SK-N-SH (cell line): ENCODE measurements at regions not wholly inside any gene's neighbourhood (a gene's known extent, or its start where the extent isn't known, plus 50 kb on each side); places are given as distances from the start of the nearest gene placed in this dataset.

ENCODE experiments used
- CTCF ChIA-PET: fragments of 300-600, 350-600 bp; formaldehyde crosslinking; extraction: SDS; loops from one replicate; lab custom pipeline; 2021; lab: Yijun Ruan, JAX
- POLR2A ChIA-PET: fragments of 350-600 bp; sonication (Branson Sonifier 250); formaldehyde crosslinking; extraction: SDS; loops from one replicate; lab custom pipeline; 2020; ENCODE audit warnings: antibody characterized with exemption, inconsistent platforms; lab: Yijun Ruan, JAX
- DNase-seq: peaks from one replicate; pipeline ENCODE4 v3.0.0; 2012
- H2AFZ ChIP-seq: fragments of 200-600 bp; sonication (generic); 2 replicates; pipeline ENCODE4 v1.8.1; 2016; ENCODE audit warnings: antibody characterized with exemption, mild to moderate bottlenecking, low read depth
- H3F3A ChIP-seq: fragments of 200-600 bp; sonication (generic); replicated peaks from 2 replicates; pipeline ENCODE3; 2016; ENCODE audit warnings: antibody characterized with exemption, mild to moderate bottlenecking; ENCODE audit not compliant: insufficient read depth
- H3K27ac ChIP-seq, 2 experiments: fragments of 200-500 bp in 1 of 2; fragments of 200-600 bp in 1 of 2; sonication (Bioruptor generic) in 1 of 2; sonication (generic), shearing (Covaris generic) in 1 of 2; 2 replicates each; pipeline versions ENCODE4 v1.5.1 to v1.6.1; 2014 to 2016; ENCODE audit warnings: low read depth in 2 of 2, inconsistent platforms in 1 of 2, low read length in 1 of 2, mild to moderate bottlenecking in 1 of 2, mixed read lengths in 1 of 2
- H3K27me3 ChIP-seq: fragments of 200-600 bp; sonication (generic), shearing (Covaris generic); 2 replicates; pipeline ENCODE4 v1.6.1; 2016; ENCODE audit warnings: mixed run types; ENCODE audit not compliant: insufficient read depth
- H3K36me3 ChIP-seq, 2 experiments: fragments of 200-500 bp in 1 of 2; fragments of 200-600 bp in 1 of 2; sonication (Bioruptor generic) in 1 of 2; sonication (generic) in 1 of 2; replicated peaks in 1 of 2; 2 replicates each; pipeline versions ENCODE3 to v1.5.1; 2014 to 2016; ENCODE audit warnings: low read length in 1 of 2, mild to moderate bottlenecking in 1 of 2; ENCODE audit not compliant: insufficient read depth in 2 of 2, control insufficient read depth in 1 of 2
- H3K4me1 ChIP-seq, 2 experiments: fragments of 200-500 bp in 1 of 2; fragments of 200-600 bp in 1 of 2; sonication (Bioruptor generic) in 1 of 2; sonication (generic), shearing (Covaris generic) in 1 of 2; 2 replicates each; pipeline versions ENCODE4 v1.5.1 to v1.6.1; 2014 to 2016; ENCODE audit warnings: low read depth in 1 of 2, low read length in 1 of 2, mixed run types in 1 of 2; ENCODE audit not compliant: insufficient read depth in 2 of 2, control insufficient read depth in 1 of 2
- H3K4me2 ChIP-seq: fragments of 200-600 bp; sonication (generic), shearing (Covaris generic); 2 replicates; pipeline ENCODE4 v1.6.1; 2017; ENCODE audit warnings: mixed run types
- H3K4me3 ChIP-seq, 2 experiments: fragments of 200-500 bp in 1 of 2; fragments of 200-600 bp in 1 of 2; sonication (Bioruptor generic) in 1 of 2; sonication (generic), shearing (Covaris generic) in 1 of 2; 2 replicates each; pipeline versions ENCODE4 v1.5.1 to v1.8.1; 2014 to 2016; ENCODE audit warnings: low read depth in 2 of 2, inconsistent platforms in 1 of 2, low read length in 1 of 2, mild to moderate bottlenecking in 1 of 2, mixed read lengths in 1 of 2, moderate library complexity in 1 of 2
- H3K79me2 ChIP-seq: fragments of 200-600 bp; sonication (generic); 2 replicates; pipeline ENCODE4 v1.8.1; 2017; ENCODE audit warnings: mild to moderate bottlenecking; ENCODE audit not compliant: insufficient read depth
- H3K9ac ChIP-seq: fragments of 200-600 bp; sonication (generic); 2 replicates; pipeline ENCODE4 v1.6.1; 2017; ENCODE audit warnings: mixed run types
- H3K9me2 ChIP-seq: fragments of 200-600 bp; sonication (generic); 2 replicates; pipeline ENCODE4 v1.6.1; 2017; ENCODE audit warnings: mixed run types
- H3K9me3 ChIP-seq: fragments of 200-600 bp; sonication (generic); 2 replicates; pipeline ENCODE4 v1.6.1; 2017; ENCODE audit warnings: mixed run types, mild to moderate bottlenecking, moderate library complexity
- H4K20me1 ChIP-seq: fragments of 200-600 bp; sonication (generic); 2 replicates; pipeline ENCODE4 v1.6.1; 2017; ENCODE audit warnings: mild to moderate bottlenecking, mixed run types; ENCODE audit not compliant: insufficient read depth
- CHD2 ChIP-seq: fragments of 150-350 bp; IDR thresholded peaks from 2 replicates; pipeline ENCODE4 v1.6.1; 2018; ENCODE audit warnings: low read length; ENCODE audit not compliant: partially characterized antibody
- EP300 ChIP-seq, 2 experiments: IDR thresholded peaks; 2 replicates each; pipeline versions ENCODE4 v1.4.0 to v1.6.1; 2012; ENCODE audit warnings: borderline replicate concordance in 1 of 2, low read depth in 1 of 2, low read length in 1 of 2
- EZH2phosphoT487 ChIP-seq: fragments of 200-600 bp; sonication (generic); IDR thresholded peaks from 2 replicates; pipeline ENCODE4 v1.6.1; 2017; ENCODE audit warnings: low read depth, mixed run types, mild to moderate bottlenecking, antibody characterized with exemption, moderate library complexity, borderline replicate concordance
- FOXJ3 ChIP-seq: sonication (generic); formaldehyde crosslinking; IDR thresholded peaks from 2 replicates; pipeline ENCODE4 v1.5.1; 2020; ENCODE audit warnings: mild to moderate bottlenecking, missing genetic modification reagents
- FOXM1 ChIP-seq: IDR thresholded peaks from 2 replicates; pipeline ENCODE4 v1.4.0; 2012; ENCODE audit warnings: low read depth, mild to moderate bottlenecking
- GABPA ChIP-seq: IDR thresholded peaks from 2 replicates; pipeline ENCODE4 v1.4.0; 2012; ENCODE audit warnings: low read depth, mild to moderate bottlenecking
- GATA2 ChIP-seq: sonication (generic); formaldehyde crosslinking; IDR thresholded peaks from 2 replicates; pipeline ENCODE4 v1.5.0; 2020; ENCODE audit warnings: mild to moderate bottlenecking, missing genetic modification reagents
- NRF1 ChIP-seq: IDR thresholded peaks from 2 replicates; pipeline ENCODE4 v1.6.1; 2012; ENCODE audit warnings: low read depth, mild to moderate bottlenecking, low read length
- POLR2AphosphoS5 ChIP-seq: IDR thresholded peaks from 2 replicates; pipeline ENCODE4 v1.6.1; 2012; ENCODE audit warnings: low read depth, low read length
- RAD21 ChIP-seq: IDR thresholded peaks from 2 replicates; pipeline ENCODE4 v1.6.1; 2012; ENCODE audit warnings: mild to moderate bottlenecking, low read length
- RFX5 ChIP-seq: IDR thresholded peaks from 2 replicates; pipeline ENCODE4 v1.6.1; 2012; ENCODE audit warnings: mild to moderate bottlenecking, improper control_type of control experiment, low read length
- RXRA ChIP-seq: IDR thresholded peaks from 2 replicates; pipeline ENCODE4 v1.4.0; 2012; ENCODE audit warnings: low read depth, mild to moderate bottlenecking, borderline replicate concordance
- SMC3 ChIP-seq: IDR thresholded peaks from 2 replicates; pipeline ENCODE4 v1.6.1; 2012; ENCODE audit warnings: low read depth, low read length, improper control_type of control experiment
- TAF1 ChIP-seq: IDR thresholded peaks from 2 replicates; pipeline ENCODE4 v1.6.1; 2012; ENCODE audit warnings: low read depth, mild to moderate bottlenecking, low read length, moderate library complexity, borderline replicate concordance
- TCF12 ChIP-seq: IDR thresholded peaks from 2 replicates; pipeline ENCODE4 v1.4.0; 2012
- TEAD4 ChIP-seq: IDR thresholded peaks from 2 replicates; pipeline ENCODE4 v1.4.0; 2012; ENCODE audit warnings: mild to moderate bottlenecking, borderline replicate concordance; ENCODE audit not compliant: insufficient read depth
- YY1 ChIP-seq: IDR thresholded peaks from 2 replicates; pipeline ENCODE4 v1.4.0; 2012; ENCODE audit warnings: low read depth, mild to moderate bottlenecking
- WGBS: methylation state at CpG from one replicate; pipeline ENCODE4 v1.1.6; 2017; ENCODE audit warnings: low lambda C conversion rate; 5-methylcytosine and 5-hydroxymethylcytosine counted together
- TF ChIP-seq, protein P1 (sequence below): fragments of 150-350 bp; IDR thresholded peaks from 2 replicates; pipeline ENCODE4 v1.6.1; 2017; ENCODE audit warnings: antibody characterized with exemption, low read length, low read depth, borderline replicate concordance
- TF ChIP-seq, protein P2 (sequence below): IDR thresholded peaks from 2 replicates; pipeline ENCODE4 v1.4.0; 2012; ENCODE audit warnings: low read depth, borderline replicate concordance
- TF ChIP-seq, protein P3 (sequence below): IDR thresholded peaks from 2 replicates; pipeline ENCODE4 v1.4.0; 2012; ENCODE audit warnings: low read depth

- H3K4me3 ChIP-seq, result no peak overlapping the region
- ChIA-PET POLR2A (no interaction called here), CTCF (interaction anchor here (0.9 kb wide), 1 partner anchor 59 kb away, joined by 3 read pairs; the partner anchor contains the start of gene ATP2C1)
- H3K4me2 ChIP-seq, result no peak overlapping the region
- no peaks in the 10 kb centered on the region for H4K20me1 ChIP-seq
- H3K27ac ChIP-seq, result no peak overlapping the region
- no peaks in the 10 kb centered on the region for H3K36me3 ChIP-seq
- H3K9me2 ChIP-seq, result no peaks in the 10 kb centered on the region
- H3F3A ChIP-seq, result no peaks in the 10 kb centered on the region
- no peak for DNase-seq
- H3K9ac ChIP-seq, result no peak overlapping the region
- no peaks in the 10 kb centered on the region for H3K9me3 ChIP-seq
- no peaks in the 10 kb centered on the region for H3K79me2 ChIP-seq
- H2AFZ ChIP-seq, result no peak overlapping the region
- TF ChIP-seq CHD2 (no peak), TAF1 (no peak), FOXJ3 (CRISPR knock-in tag) (no peak)
- TF ChIP-seq, protein P1, sequence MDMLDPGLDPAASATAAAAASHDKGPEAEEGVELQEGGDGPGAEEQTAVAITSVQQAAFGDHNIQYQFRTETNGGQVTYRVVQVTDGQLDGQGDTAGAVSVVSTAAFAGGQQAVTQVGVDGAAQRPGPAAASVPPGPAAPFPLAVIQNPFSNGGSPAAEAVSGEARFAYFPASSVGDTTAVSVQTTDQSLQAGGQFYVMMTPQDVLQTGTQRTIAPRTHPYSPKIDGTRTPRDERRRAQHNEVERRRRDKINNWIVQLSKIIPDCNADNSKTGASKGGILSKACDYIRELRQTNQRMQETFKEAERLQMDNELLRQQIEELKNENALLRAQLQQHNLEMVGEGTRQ, result no peak
- H3K4me1 ChIP-seq, result peaks cover 0 to 3% of the 10 kb centered on the region in 2 experiments; a peak in 2 of 4 replicates
- no peaks in the 10 kb centered on the region for H3K27me3 ChIP-seq
Measured at GRCh38 chr3:130834476-130834875, 59.4 kb upstream of the ATP2C1 start.

DNA sequence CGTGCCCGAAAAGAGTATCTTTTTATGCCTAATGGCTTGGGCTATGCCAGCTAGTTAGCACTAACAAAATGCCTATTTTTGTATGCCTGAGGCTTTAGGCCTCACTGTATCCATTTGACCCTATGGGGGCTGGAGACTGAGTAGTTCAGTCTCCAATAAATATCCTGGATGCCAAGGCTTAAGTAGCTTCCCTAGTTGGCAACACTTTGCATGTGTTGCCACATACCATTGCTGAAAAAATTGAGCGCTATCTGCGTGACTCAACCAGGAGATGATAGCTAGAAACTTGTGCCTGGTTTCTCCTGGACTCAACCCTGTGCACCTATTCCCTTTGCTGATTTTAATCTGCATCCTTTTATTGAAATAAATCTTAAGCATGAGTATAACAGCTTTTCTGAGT lies 58.4 kb upstream of the ATP2C1 start:
- Histone ChIP-seq H3K9me2 (no peaks in the 10 kb centered on the region), H3K9ac (no peak overlapping the region), H3K4me3 (no peak overlapping the region), H3K9me3 (no peaks in the 10 kb centered on the region), H3F3A (no peaks in the 10 kb centered on the region), H3K27me3 (no peaks in the 10 kb centered on the region), H3K4me1 (peaks cover 0 to 3% of the 10 kb centered on the region in 2 experiments; a peak in 2 of 4 replicates), H3K36me3 (no peaks in the 10 kb centered on the region), H3K27ac (no peak overlapping the region), H2AFZ (no peak overlapping the region), H4K20me1 (no peaks in the 10 kb centered on the region), H3K79me2 (no peaks in the 10 kb centered on the region), H3K4me2 (no peak overlapping the region)
- WGBS, result 69% methylated on average over 4 of the region's 4 CpGs
- POLR2A ChIA-PET, result no interaction called here
- CTCF ChIA-PET, result interaction anchor here (0.9 to 1.1 kb wide), 2 partner anchors 9 to 58 kb away, joined by 3 read pairs; partner anchors contain the start of gene ATP2C1
- no peak for DNase-seq
- TF ChIP-seq SMC3 (no peak), EZH2phosphoT487 (no peak), EP300 (IDR thresholded peaks at IDR 0.05; ENCODE audit: borderline replicate concordance in 1 of 2, low read depth in 1 of 2, low read length in 1 of 2) (no peak), RXRA (no peak), FOXM1 (no peak), RAD21 (no peak), TEAD4 (no peak), TCF12 (no peak), RFX5 (no peak), GABPA (no peak), NRF1 (no peak), POLR2AphosphoS5 (no peak), GATA2 (CRISPR knock-in tag) (no peak), YY1 (no peak)
- TF ChIP-seq, protein P2, sequence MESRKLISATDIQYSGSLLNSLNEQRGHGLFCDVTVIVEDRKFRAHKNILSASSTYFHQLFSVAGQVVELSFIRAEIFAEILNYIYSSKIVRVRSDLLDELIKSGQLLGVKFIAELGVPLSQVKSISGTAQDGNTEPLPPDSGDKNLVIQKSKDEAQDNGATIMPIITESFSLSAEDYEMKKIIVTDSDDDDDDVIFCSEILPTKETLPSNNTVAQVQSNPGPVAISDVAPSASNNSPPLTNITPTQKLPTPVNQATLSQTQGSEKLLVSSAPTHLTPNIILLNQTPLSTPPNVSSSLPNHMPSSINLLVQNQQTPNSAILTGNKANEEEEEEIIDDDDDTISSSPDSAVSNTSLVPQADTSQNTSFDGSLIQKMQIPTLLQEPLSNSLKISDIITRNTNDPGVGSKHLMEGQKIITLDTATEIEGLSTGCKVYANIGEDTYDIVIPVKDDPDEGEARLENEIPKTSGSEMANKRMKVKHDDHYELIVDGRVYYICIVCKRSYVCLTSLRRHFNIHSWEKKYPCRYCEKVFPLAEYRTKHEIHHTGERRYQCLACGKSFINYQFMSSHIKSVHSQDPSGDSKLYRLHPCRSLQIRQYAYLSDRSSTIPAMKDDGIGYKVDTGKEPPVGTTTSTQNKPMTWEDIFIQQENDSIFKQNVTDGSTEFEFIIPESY, result no peak
- TF ChIP-seq, protein P3, sequence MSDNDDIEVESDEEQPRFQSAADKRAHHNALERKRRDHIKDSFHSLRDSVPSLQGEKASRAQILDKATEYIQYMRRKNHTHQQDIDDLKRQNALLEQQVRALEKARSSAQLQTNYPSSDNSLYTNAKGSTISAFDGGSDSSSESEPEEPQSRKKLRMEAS, result no peak
- TF ChIP-seq, protein P1, result no peak
